GM21717 (cell line): ENCODE measurements at regions not wholly inside any gene's neighbourhood (a gene's known extent, or its start where the extent isn't known, plus 50 kb on each side); places are given as distances from the start of the nearest gene placed in this dataset.
"Not testable (repeated sequence)": the region's sequence is repeated elsewhere in the genome, so short reads cannot be mapped to it uniquely, and the experiment has no call there.

Experiments
- ATAC-seq: cut with Tn5 transposase; IDR thresholded peaks from one replicate; pipeline ENCODE4 v1.9.1; 2021; ENCODE audit warnings: mild to moderate bottlenecking, moderate library complexity; ENCODE audit not compliant: unreplicated experiment

- no peak for ATAC-seq
These were observed 510.4 kb downstream of the ZNF674 start for GRCh38 chrX:46034868-46035267.

DNA sequence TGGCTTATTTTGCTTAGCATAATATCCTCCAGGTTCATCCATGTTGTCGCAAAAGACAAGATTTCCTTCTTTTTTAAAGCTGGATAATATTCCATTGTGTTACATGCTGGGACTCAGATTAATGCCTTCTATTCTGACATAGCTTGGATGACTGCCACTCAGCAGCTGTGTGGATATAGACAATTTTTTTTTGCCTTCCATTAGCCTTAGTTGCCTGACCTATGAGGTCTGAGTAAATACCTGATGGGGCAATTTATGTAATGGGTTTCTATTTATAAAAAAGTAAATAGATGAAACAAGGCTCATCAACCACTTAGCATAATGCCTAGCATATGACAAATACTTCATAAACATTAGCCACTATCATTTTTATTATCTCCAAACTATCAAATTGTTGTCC, 515.4 kb downstream of the ZNF674 start:
- ATAC-seq, result no peak

DNA sequence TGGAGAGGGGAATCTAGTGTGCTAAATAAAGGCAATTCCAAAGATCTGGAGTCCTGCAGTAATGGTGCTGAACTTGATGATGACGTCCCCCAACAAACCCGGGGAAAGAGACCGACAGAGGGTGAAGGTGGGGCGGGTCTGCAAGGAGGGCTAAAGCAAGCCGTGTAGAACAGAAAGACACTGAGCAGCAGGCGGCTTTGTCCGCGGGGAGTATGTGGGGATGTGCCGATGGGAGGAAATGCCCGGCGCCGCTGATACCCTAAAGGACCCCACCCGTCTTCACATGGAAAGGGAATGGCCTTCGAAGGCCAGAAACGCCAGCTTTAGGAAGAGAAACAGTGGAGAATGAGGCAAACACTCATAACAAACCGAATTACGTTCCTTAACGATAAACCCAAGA, 528.9 kb downstream of the ZNF674 start:
- ATAC-seq, result no peak

GRCh38 chrX:46015653-46016052, 529.6 kb downstream of the ZNF674 start:
- no peak for ATAC-seq

- ATAC-seq, result no peak
These were observed 552.7 kb downstream of the ZNF674 start for GRCh38 chrX:45992402-45993123.

DNA sequence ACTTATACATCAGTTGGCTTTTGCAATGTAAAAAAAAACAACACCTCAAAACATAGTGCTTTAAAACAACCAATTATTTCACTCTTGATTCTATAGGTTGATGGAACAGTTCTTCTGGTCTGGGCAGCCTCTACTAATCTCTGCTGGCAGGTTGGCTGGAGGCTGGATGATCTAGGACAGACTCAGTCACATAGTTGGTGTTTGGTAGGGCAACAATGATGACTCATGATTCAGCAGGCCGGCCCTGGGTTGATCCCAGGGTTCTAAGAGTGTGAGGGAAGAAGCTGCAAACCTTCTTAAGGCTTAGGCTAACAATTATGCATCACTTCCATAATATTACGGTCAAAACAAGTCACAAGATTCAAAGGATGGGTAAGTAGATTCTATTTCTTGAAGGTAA, 558.2 kb downstream of the ZNF674 start:
- no peak for ATAC-seq

- ATAC-seq, result no peak
These were observed 559.1 kb downstream of the ZNF674 start for GRCh38 chrX:45986081-45986480.

DNA sequence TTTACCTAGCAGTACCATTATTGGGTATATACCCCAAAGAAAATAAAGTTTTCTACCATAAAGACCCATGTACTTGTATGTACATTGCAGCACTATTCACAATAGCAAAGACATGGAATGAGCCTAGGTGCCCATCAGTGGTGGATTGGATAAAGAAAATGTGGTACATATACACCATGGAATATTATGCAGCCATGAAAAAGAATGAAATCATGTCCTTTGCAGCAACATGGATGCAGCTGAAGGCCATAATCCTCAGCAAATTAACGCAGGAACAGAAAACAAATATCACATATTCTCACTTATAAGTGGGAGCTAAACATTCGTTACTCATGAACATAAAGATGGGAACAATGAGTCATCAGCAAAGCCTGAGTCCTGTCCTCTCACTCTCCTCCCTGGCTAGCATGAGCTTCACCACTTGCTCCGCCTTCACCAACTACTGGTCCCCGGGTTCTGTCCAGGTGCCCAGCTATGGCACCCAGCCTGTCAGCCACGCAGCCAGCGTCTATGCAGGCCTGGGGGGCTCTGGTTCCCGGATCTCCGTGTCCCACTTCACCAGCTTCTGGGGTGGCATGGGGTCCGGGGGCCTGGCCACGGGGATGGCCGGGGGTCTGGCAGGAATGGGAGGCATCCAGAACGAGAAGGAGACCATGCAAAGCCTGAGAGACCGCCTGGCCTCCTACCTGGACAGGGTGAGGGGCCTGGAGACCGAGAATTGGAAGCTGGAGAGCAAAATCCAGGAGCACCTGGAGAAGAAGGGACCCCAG, 562.1 kb downstream of the ZNF674 start:
- not testable (repeated sequence) for ATAC-seq

- no peak for ATAC-seq
These were observed 564.5 kb downstream of the ZNF674 start for GRCh38 chrX:45980726-45981125.

DNA sequence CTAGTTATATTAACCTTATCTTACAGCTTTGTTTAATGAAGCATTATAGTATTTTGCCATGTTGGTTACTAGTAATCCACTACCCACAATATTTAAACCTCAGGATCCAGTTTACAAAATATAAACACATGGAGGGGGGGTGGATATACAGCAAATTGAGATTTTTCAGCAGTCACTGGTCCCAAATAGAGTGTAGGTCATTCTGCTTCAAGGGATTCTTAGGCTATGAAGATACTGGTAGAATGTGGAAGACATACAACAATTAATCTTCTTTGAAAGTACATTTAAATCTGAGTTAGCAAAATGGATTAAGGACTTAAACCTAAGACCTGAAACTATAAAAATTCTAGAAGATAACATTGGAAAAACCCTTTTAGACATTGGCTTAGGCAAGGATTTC, 569.6 kb downstream of the ZNF674 start:
- no peak for ATAC-seq

DNA sequence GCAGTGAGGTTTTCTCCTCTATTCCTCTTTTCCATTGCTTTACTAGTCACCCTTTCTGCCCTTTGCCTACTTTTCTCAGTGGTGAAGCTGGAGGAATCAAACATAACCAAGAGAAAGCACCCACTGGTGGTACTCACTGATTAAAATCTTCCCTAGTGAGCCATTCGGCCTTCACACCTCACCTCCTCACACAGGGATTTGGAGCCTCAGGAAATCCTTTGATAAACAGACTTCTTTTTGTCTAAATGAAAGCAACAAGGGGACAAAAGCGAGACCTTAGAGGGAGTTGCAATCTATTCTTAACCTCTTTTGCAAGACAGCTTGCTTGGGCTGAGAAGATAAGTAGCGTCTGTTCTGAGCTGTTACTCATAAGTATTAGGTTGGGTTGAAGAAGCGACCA, 572.6 kb downstream of the ZNF674 start:
- ATAC-seq, result no peak

DNA sequence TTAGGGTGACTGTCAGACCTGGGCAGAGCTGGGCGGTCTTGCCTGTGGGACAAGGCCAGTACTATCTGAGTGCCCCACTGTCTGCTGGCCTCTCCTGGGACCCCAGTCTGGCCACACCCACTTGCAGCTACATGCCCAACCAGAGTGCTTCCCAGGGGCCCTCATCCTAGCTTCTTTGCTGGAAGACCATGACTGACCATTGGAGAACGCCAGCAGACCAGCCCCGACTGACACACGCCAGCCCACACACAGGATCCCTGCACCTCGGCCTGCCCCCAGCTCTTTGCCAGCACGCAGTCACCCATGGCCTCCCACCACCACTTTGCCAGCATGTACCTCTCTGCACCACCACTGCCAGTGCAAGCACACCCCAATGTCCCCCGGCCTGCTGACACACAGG, 585.7 kb downstream of the ZNF674 start:
- ATAC-seq, result no peak

- ATAC-seq, result no peak
These were observed 588.9 kb downstream of the ZNF674 start for GRCh38 chrX:45956191-45956870.

DNA sequence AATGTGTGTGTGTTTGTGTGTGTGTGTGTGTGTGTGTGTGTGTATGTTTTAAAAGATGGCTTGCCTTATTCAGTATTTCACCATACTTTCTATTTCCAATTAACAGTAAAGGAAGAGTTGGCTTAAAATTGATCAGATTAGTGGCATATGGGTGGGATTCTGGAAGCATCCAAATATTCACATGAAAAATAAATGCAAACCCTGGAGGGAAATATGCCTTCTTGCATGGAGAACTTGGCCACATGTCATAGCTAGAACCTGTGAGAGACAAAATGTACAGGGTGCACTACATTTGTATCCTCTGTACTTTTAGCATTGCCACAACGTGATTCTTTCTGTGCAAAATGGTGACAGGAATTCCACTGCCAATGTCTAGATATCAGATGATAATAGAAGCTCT, 589.6 kb downstream of the ZNF674 start:
- ATAC-seq, result no peak

GRCh38 chrX:45954026-45954425, 591.2 kb downstream of the ZNF674 start:
- no peak for ATAC-seq

GRCh38 chrX:45952030-45952429, 593.2 kb downstream of the ZNF674 start:
- ATAC-seq, result no peak

GRCh38 chrX:45935408-45935807, 609.8 kb downstream of the ZNF674 start:
- ATAC-seq, result no peak

- ATAC-seq, result no peak
These were observed 632.9 kb downstream of the ZNF674 start for GRCh38 chrX:45912316-45912715.

DNA sequence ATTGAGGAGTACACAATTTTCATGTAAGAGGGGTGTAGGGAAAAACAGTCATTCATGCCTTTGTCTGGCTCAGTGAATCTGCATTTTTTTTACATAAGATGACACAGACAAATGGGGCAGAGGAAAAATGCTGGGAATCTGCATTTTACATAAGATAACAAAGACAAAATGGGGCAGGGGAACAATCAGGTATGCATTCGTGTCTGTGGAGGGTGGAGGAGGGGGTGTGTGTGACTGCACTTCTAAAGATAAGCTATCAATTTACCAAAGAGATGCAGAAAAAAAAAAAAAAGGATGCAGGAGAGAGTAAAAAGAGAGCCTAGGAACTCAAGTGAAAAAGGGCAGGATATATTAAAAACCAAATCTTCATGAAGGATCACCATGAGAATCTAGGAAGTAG, 637.4 kb downstream of the ZNF674 start:
- no peak for ATAC-seq

GRCh38 chrX:45903781-45904201, 641.4 kb downstream of the ZNF674 start:
- no peak for ATAC-seq

DNA sequence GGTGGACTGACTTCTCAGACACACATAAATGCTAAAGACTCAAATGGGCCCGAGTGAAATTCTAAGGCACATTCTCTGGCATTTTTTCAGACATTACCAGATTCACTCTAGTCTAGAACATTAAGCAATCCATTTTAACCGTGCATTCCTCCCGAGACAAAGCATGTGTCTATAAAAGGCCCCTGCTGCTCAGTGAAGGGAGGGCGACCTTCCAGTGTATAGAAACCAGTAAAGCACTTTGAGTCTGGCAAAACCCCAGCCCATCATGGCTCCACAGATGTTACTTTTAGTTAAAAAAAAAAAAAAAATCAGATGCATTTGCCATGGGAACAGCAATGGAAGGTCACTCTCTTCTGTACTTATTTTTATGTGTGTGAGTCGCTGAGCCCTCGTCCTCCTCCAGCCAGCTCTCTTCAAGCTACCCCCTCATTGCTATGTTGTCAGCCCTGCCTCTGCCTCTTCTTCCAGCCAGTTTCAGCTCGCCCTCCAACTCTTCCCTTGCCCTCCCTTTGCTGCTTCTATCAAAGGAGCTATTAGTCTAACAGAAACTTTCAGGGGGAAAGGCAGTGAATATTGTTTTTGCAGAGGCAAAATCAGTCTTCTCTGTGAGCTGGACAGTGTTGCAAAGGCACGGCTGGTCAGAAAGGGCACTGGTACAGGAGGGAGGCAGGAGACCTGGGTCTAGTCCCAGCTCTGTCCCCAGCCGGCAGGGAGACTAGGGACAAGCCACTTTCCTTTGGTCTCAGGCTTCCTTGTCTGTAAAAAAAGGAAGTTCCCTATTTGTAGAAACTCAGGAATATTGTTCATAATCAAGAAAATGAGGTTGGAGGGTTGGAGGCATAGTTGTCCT, 644.2 kb downstream of the ZNF674 start:
- no peak for ATAC-seq
